HL-60 (cell line): ENCODE measurements at regions not wholly inside any gene's neighbourhood (a gene's known extent, or its start where the extent isn't known, plus 50 kb on each side); places are given as distances from the start of the nearest gene placed in this dataset.

Experiments used
- DNase-seq, 2 experiments: peaks; one replicate each; pipeline ENCODE4 v3.0.0-alpha.2; 2010 to 2020; ENCODE audit warnings: low read depth in 1 of 2, low spot score in 1 of 2
- H3K27ac ChIP-seq: fragments of 250-450 bp; sonication (Bioruptor Pico); replicated peaks from 2 replicates; pipeline ENCODE4 v1.5.1; 2020; ENCODE audit warnings: mild to moderate bottlenecking, moderate library complexity
- H3K27me3 ChIP-seq: fragments of 250-450 bp; sonication (Bioruptor Pico); 2 replicates; pipeline ENCODE4 v1.5.1; 2021; ENCODE audit warnings: mild to moderate bottlenecking, moderate library complexity; ENCODE audit not compliant: insufficient read depth, poor library complexity, severe bottlenecking
- H3K4me3 ChIP-seq: replicated peaks from 2 replicates; pipeline ENCODE4 v1.5.1; 2011; ENCODE audit warnings: mild to moderate bottlenecking, control low read depth, low read length; ENCODE audit not compliant: insufficient read depth
- CTCF ChIP-seq: IDR thresholded peaks from one replicate; pipeline ENCODE4 v1.5.1; 2011; ENCODE audit warnings: low read length, control low read depth, inconsistent platforms; ENCODE audit not compliant: insufficient read depth
- GABPA ChIP-seq: IDR thresholded peaks from 2 replicates; pipeline ENCODE4 v1.6.1; 2012; ENCODE audit warnings: low read depth
- POLR2AphosphoS5 ChIP-seq: IDR thresholded peaks from 2 replicates; pipeline ENCODE4 v1.6.1; 2012; ENCODE audit warnings: low read depth
- REST ChIP-seq: IDR thresholded peaks from 2 replicates; pipeline ENCODE4 v1.6.1; 2012; ENCODE audit warnings: low read depth; ENCODE audit not compliant: insufficient replicate concordance
- SPI1 ChIP-seq: IDR thresholded peaks from 2 replicates; pipeline ENCODE4 v1.6.1; 2012; ENCODE audit warnings: low read depth, mild to moderate bottlenecking, borderline replicate concordance

DNA sequence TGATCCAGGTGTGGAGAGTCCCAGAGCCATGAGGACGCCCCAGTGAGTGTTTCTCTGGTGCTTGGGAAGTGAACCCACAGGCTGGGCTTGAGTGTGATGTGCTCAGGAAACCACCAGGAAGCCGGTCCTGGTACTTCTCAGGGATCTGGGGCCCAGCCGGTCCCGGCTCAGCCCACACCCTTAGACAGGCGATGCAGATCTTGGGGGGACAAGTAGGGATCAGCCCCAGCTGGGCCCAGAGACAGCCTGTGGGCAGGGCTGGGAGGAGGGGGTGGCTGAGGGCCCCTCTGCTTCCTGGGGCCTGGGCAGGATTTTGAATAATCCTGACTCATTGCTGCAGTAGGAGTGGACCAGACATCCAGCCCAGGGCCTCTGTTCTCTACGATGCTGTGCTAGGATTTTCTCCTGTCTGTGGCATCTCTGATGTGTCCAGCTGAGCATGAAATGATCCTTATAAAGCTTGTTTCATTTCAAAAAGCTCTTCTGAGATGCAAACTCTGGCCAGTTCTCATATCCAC is 698.0 kb downstream of the PTPRU start:
- TF ChIP-seq REST (no peak), POLR2AphosphoS5 (no peak), CTCF (no peak), GABPA (no peak), SPI1 (no peak)
- no peaks in the 10 kb centered on the region for H3K27me3 ChIP-seq
- no peak for DNase-seq

GRCh38 chr1:29933067-29933466 is 696.7 kb downstream of the PTPRU start:
- no peak overlapping the region for H3K4me3 ChIP-seq
- no peak for DNase-seq
- TF ChIP-seq REST: no peak
- no peak for TF ChIP-seq CTCF
- no peaks in the 10 kb centered on the region for H3K27me3 ChIP-seq
- no peak overlapping the region for H3K27ac ChIP-seq

More for the DNA sequence above, 698.0 kb downstream of the PTPRU start:
- Histone ChIP-seq H3K4me3 (no peak overlapping the region), H3K27ac (no peak overlapping the region)

DNA sequence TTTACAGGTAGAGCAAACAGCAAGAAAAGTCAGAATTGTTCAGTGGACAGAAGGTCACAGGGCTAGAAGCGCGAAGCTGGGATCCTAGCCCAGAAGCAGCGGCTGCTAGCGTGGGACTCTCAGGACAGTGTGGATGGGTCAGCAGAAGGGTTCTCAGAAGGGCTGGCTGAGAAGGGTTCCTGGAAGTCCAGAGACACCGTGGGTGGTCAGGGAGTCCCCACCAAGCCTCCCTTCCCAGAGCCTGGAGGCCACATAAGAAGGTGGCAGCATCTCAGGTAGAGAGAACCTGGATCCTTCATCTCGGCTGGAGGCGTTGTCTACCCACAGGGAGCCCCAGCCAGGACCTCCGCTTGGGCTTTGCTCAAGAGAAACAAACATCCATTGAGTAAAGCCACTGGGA is 696.3 kb downstream of the PTPRU start:
- Histone ChIP-seq H3K27ac (no peak overlapping the region), H3K4me3 (no peak overlapping the region), H3K27me3 (no peaks in the 10 kb centered on the region)
- DNase-seq: no peak
- TF ChIP-seq SPI1 (no peak), POLR2AphosphoS5 (no peak), CTCF (no peak), GABPA (no peak), REST (no peak)
